ENCODE measurements at regions not wholly inside any gene's neighbourhood (a gene's known extent, or its start where the extent isn't known, plus 50 kb on each side); places are given as distances from the start of the nearest gene placed in this dataset.

DNA sequence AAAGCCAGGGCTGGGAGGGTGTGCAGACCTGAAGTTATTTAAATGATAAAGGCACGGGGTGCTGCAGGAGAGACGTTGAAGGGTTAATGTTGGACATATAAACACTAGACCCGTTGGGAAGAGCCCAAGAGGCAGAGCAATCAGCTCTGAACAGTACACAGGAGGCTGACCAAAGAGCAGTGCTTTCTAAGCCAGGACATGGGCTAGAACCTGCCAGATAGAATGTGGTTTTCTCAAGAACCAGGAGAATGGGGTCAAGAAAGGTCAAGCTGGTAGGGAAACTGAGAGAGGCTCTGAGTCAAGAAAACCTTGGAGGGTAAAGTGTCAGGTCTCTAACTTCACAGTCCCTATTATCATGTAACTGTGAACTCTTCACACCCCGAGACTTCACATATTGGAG is 143.2 kb upstream of the EEA1 start:
- TF ChIP-seq CTCF (conservative IDR thresholded peaks at IDR 0.05; ENCODE audit: low read depth in 2 of 2) (no peak), EZH2phosphoT487 (IDR thresholded peaks at IDR 0.05; ENCODE audit: unreplicated experiment) (no peak), CREB1 (CRISPR knock-in tag; IDR thresholded peaks at IDR 0.05; ENCODE audit: low read depth) (no peak), POLR2AphosphoS5 (IDR thresholded peaks at IDR 0.05; ENCODE audit: low read depth) (no peak), ZNF114 (CRISPR knock-in tag; IDR thresholded peaks at IDR 0.05) (no peak), EZH2 (IDR thresholded peaks at IDR 0.05; ENCODE audit: low read depth, unreplicated experiment) (no peak)
- TF ChIP-seq, protein P1, sequence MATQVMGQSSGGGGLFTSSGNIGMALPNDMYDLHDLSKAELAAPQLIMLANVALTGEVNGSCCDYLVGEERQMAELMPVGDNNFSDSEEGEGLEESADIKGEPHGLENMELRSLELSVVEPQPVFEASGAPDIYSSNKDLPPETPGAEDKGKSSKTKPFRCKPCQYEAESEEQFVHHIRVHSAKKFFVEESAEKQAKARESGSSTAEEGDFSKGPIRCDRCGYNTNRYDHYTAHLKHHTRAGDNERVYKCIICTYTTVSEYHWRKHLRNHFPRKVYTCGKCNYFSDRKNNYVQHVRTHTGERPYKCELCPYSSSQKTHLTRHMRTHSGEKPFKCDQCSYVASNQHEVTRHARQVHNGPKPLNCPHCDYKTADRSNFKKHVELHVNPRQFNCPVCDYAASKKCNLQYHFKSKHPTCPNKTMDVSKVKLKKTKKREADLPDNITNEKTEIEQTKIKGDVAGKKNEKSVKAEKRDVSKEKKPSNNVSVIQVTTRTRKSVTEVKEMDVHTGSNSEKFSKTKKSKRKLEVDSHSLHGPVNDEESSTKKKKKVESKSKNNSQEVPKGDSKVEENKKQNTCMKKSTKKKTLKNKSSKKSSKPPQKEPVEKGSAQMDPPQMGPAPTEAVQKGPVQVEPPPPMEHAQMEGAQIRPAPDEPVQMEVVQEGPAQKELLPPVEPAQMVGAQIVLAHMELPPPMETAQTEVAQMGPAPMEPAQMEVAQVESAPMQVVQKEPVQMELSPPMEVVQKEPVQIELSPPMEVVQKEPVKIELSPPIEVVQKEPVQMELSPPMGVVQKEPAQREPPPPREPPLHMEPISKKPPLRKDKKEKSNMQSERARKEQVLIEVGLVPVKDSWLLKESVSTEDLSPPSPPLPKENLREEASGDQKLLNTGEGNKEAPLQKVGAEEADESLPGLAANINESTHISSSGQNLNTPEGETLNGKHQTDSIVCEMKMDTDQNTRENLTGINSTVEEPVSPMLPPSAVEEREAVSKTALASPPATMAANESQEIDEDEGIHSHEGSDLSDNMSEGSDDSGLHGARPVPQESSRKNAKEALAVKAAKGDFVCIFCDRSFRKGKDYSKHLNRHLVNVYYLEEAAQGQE (IDR thresholded peaks at IDR 0.05; ENCODE audit: unreplicated experiment), result no peak
